ENCODE measurements at regions not wholly inside any gene's neighbourhood (a gene's known extent, or its start where the extent isn't known, plus 50 kb on each side); places are given as distances from the start of the nearest gene placed in this dataset.

GRCh38 chr4:111773858-111774257 is 371.4 kb upstream of the FAM241A start:
- WGBS, result 88% methylated on average over 3 of the region's 3 CpGs
- Histone ChIP-seq H3K9ac (ENCODE audit: low read depth, low read length) (no peak overlapping the region), H3K4me1 (ENCODE audit: insufficient read depth, low read length) (no peaks in the 10 kb centered on the region), H3K27ac (ENCODE audit: low read depth, low read length) (no peak overlapping the region), H3K4me3 (ENCODE audit: low read length) (no peak overlapping the region), H3K36me3 (ENCODE audit: insufficient read depth, low read length) (no peaks in the 10 kb centered on the region), H3K9me3 (ENCODE audit: insufficient read depth, low read depth, low read length) (no peaks in the 10 kb centered on the region), H3K27me3 (ENCODE audit: insufficient read depth, low read length) (no peaks in the 10 kb centered on the region)

GRCh38 chr4:111775556-111776297 is 369.5 kb upstream of the FAM241A start:
- Histone ChIP-seq H3K27me3 (ENCODE audit: insufficient read depth, low read length) (no peaks in the 10 kb centered on the region), H3K9me3 (ENCODE audit: insufficient read depth, low read depth, low read length) (no peaks in the 10 kb centered on the region), H3K4me3 (ENCODE audit: low read length) (no peak overlapping the region), H3K27ac (ENCODE audit: low read depth, low read length) (no peak overlapping the region), H3K9ac (ENCODE audit: low read depth, low read length) (no peak overlapping the region), H3K4me1 (ENCODE audit: insufficient read depth, low read length) (0 out of 2 replicates have a peak, but pooled peaks cover 3% of the 10 kb centered on the region), H3K36me3 (ENCODE audit: insufficient read depth, low read length) (no peaks in the 10 kb centered on the region)
- WGBS, result 90% methylated on average over 4 of the region's 4 CpGs

- Histone ChIP-seq H3K4me1 (ENCODE audit: insufficient read depth, low read length) (0 out of 2 replicates have a peak, but pooled peaks cover 3% of the 10 kb centered on the region), H3K9me3 (ENCODE audit: insufficient read depth, low read depth, low read length) (no peaks in the 10 kb centered on the region), H3K9ac (ENCODE audit: low read depth, low read length) (no peak overlapping the region), H3K4me3 (ENCODE audit: low read length) (no peak overlapping the region), H3K36me3 (ENCODE audit: insufficient read depth, low read length) (no peaks in the 10 kb centered on the region), H3K27ac (ENCODE audit: low read depth, low read length) (no peak overlapping the region), H3K27me3 (ENCODE audit: insufficient read depth, low read length) (no peaks in the 10 kb centered on the region)
- 100% methylated on average over 1 of the region's 1 CpG for WGBS
Measured at GRCh38 chr4:111776561-111776960, 368.7 kb upstream of the FAM241A start.

- Histone ChIP-seq H3K27me3 (ENCODE audit: insufficient read depth, low read length) (no peaks in the 10 kb centered on the region), H3K9ac (ENCODE audit: low read depth, low read length) (no peak overlapping the region), H3K4me1 (ENCODE audit: insufficient read depth, low read length) (0 out of 2 replicates have a peak, but pooled peaks cover 3% of the 10 kb centered on the region), H3K4me3 (ENCODE audit: low read length) (no peak overlapping the region), H3K36me3 (ENCODE audit: insufficient read depth, low read length) (no peaks in the 10 kb centered on the region), H3K27ac (ENCODE audit: low read depth, low read length) (no peak overlapping the region), H3K9me3 (ENCODE audit: insufficient read depth, low read depth, low read length) (no peaks in the 10 kb centered on the region)
- WGBS, result 82% methylated on average over 1 of the region's 1 CpG
Measured at GRCh38 chr4:111778543-111778942, 366.7 kb upstream of the FAM241A start.

GRCh38 chr4:111780965-111781364 is 364.3 kb upstream of the FAM241A start:
- H3K27me3 ChIP-seq (ENCODE audit: insufficient read depth, low read length), result no peaks in the 10 kb centered on the region
- no peaks in the 10 kb centered on the region for H3K36me3 ChIP-seq (ENCODE audit: insufficient read depth, low read length)
- H3K4me3 ChIP-seq (ENCODE audit: low read length), result no peak overlapping the region
- no peak overlapping the region for H3K9ac ChIP-seq (ENCODE audit: low read depth, low read length)
- H3K9me3 ChIP-seq (ENCODE audit: insufficient read depth, low read depth, low read length), result no peaks in the 10 kb centered on the region
- no peak overlapping the region for H3K27ac ChIP-seq (ENCODE audit: low read depth, low read length)
- H3K4me1 ChIP-seq (ENCODE audit: insufficient read depth, low read length), result 0 out of 2 replicates have a peak, but pooled peaks cover 3% of the 10 kb centered on the region
- WGBS, result 100% methylated on average over 2 of the region's 2 CpGs

GRCh38 chr4:111781611-111782010 is 363.6 kb upstream of the FAM241A start:
- no peak overlapping the region for H3K27ac ChIP-seq (ENCODE audit: low read depth, low read length)
- no peaks in the 10 kb centered on the region for H3K27me3 ChIP-seq (ENCODE audit: insufficient read depth, low read length)
- 79% methylated on average over 5 of the region's 5 CpGs for WGBS
- 0 out of 2 replicates have a peak, but pooled peaks cover 3% of the 10 kb centered on the region for H3K4me1 ChIP-seq (ENCODE audit: insufficient read depth, low read length)
- no peak overlapping the region for H3K9ac ChIP-seq (ENCODE audit: low read depth, low read length)
- H3K4me3 ChIP-seq (ENCODE audit: low read length), result no peak overlapping the region
- H3K9me3 ChIP-seq (ENCODE audit: insufficient read depth, low read depth, low read length), result no peaks in the 10 kb centered on the region
- no peaks in the 10 kb centered on the region for H3K36me3 ChIP-seq (ENCODE audit: insufficient read depth, low read length)

GRCh38 chr4:111788099-111788498 is 357.2 kb upstream of the FAM241A start:
- H3K9me3 ChIP-seq (ENCODE audit: insufficient read depth, low read depth, low read length), result no peaks in the 10 kb centered on the region
- peaks cover 22% of the 10 kb centered on the region for H3K4me1 ChIP-seq (ENCODE audit: insufficient read depth, low read length)
- H3K36me3 ChIP-seq (ENCODE audit: insufficient read depth, low read length), result no peaks in the 10 kb centered on the region
- peak overlapping the region; percentile 44 for H3K4me3 ChIP-seq (ENCODE audit: low read length)
- peaks cover 24% of the 10 kb centered on the region for H3K27me3 ChIP-seq (ENCODE audit: insufficient read depth, low read length)
- WGBS, result 19% methylated on average over 17 of the region's 21 CpGs
- H3K9ac ChIP-seq (ENCODE audit: low read depth, low read length), result no peak overlapping the region
- no peak overlapping the region for H3K27ac ChIP-seq (ENCODE audit: low read depth, low read length)

- H3K27ac ChIP-seq (ENCODE audit: low read depth, low read length), result no peak overlapping the region
- WGBS, result 94% methylated on average over 5 of the region's 5 CpGs
- H3K36me3 ChIP-seq (ENCODE audit: insufficient read depth, low read length), result no peaks in the 10 kb centered on the region
- no peak overlapping the region for H3K9ac ChIP-seq (ENCODE audit: low read depth, low read length)
- no peaks in the 10 kb centered on the region for H3K9me3 ChIP-seq (ENCODE audit: insufficient read depth, low read depth, low read length)
- no peak overlapping the region for H3K4me3 ChIP-seq (ENCODE audit: low read length)
- H3K27me3 ChIP-seq (ENCODE audit: insufficient read depth, low read length), result peaks cover 24% of the 10 kb centered on the region
- peaks cover 34% of the 10 kb centered on the region for H3K4me1 ChIP-seq (ENCODE audit: insufficient read depth, low read length)
Measured at GRCh38 chr4:111789901-111790640, 355.2 kb upstream of the FAM241A start.

GRCh38 chr4:111792632-111793031 is 352.6 kb upstream of the FAM241A start:
- no peaks in the 10 kb centered on the region for H3K36me3 ChIP-seq (ENCODE audit: insufficient read depth, low read length)
- peaks cover 20% of the 10 kb centered on the region for H3K27me3 ChIP-seq (ENCODE audit: insufficient read depth, low read length)
- H3K4me1 ChIP-seq (ENCODE audit: insufficient read depth, low read length), result peaks cover 30% of the 10 kb centered on the region
- H3K27ac ChIP-seq (ENCODE audit: low read depth, low read length), result no peak overlapping the region
- 73% methylated on average over 1 of the region's 1 CpG for WGBS
- H3K9ac ChIP-seq (ENCODE audit: low read depth, low read length), result no peak overlapping the region
- H3K4me3 ChIP-seq (ENCODE audit: low read length), result no peak overlapping the region
- no peaks in the 10 kb centered on the region for H3K9me3 ChIP-seq (ENCODE audit: insufficient read depth, low read depth, low read length)

GRCh38 chr4:111793433-111794091 is 351.7 kb upstream of the FAM241A start:
- Histone ChIP-seq H3K9ac (ENCODE audit: low read depth, low read length) (no peak overlapping the region), H3K4me3 (ENCODE audit: low read length) (no peak overlapping the region), H3K9me3 (ENCODE audit: insufficient read depth, low read depth, low read length) (no peaks in the 10 kb centered on the region), H3K36me3 (ENCODE audit: insufficient read depth, low read length) (no peaks in the 10 kb centered on the region), H3K27me3 (ENCODE audit: insufficient read depth, low read length) (peaks cover 11% of the 10 kb centered on the region), H3K4me1 (ENCODE audit: insufficient read depth, low read length) (peaks cover 21% of the 10 kb centered on the region), H3K27ac (ENCODE audit: low read depth, low read length) (no peak overlapping the region)
- WGBS, result 83% methylated on average over 1 of the region's 2 CpGs
